Tibial nerve (tissue), 4 donors: ENCODE measurements at regions not wholly inside any gene's neighbourhood (a gene's known extent, or its start where the extent isn't known, plus 50 kb on each side); places are given as distances from the start of the nearest gene placed in this dataset.

Experiments used
- DNase-seq, 2 donors: peaks; one replicate each; pipeline ENCODE4 v3.0.0-alpha.2; 2019; ENCODE audit warnings: low spot score in 2 of 2
- H3K27ac ChIP-seq, 4 donors: fragments of 200-600 bp; sonication (generic) in 3 of 4; one replicate each; pipeline ENCODE4 v1.5.1; 2017 to 2019; ENCODE audit warnings: mild to moderate bottlenecking in 1 of 4
- H3K27me3 ChIP-seq, 2 donors: fragments of 200-600 bp; sonication (generic) in 1 of 2; one replicate each; pipeline versions ENCODE4 v1.5.1 to v1.6.0; 2017 to 2019
- H3K36me3 ChIP-seq, 3 donors: fragments of 200-600 bp; sonication (generic); one replicate each; pipeline ENCODE4 v1.5.1; 2018 to 2019
- H3K4me1 ChIP-seq, 4 donors: fragments of 200-600 bp; sonication (generic) in 3 of 4; one replicate each; pipeline ENCODE4 v1.5.1; 2017 to 2019
- H3K4me3 ChIP-seq, 4 donors: fragments of 200-600 bp; sonication (generic) in 3 of 4; one replicate each; pipeline ENCODE4 v1.5.1; 2017 to 2019; ENCODE audit warnings: mild to moderate bottlenecking in 1 of 4, moderate library complexity in 1 of 4
- H3K9me3 ChIP-seq, 4 donors: fragments of 200-600 bp; sonication (generic) in 3 of 4; one replicate each; pipeline ENCODE4 v1.5.1; 2017 to 2019
- CTCF ChIP-seq, 5 experiments: fragments of 200-600 bp in 3 of 5; fragments of 450-650 bp in 2 of 5; sonication (generic) in 3 of 5; IDR thresholded peaks; one replicate each; pipeline ENCODE4 v1.5.1; 2016 to 2019; ENCODE audit warnings: antibody characterized with exemption in 5 of 5, mild to moderate bottlenecking in 3 of 5, moderate library complexity in 2 of 5
- EP300 ChIP-seq, 2 donors: sonication (generic); formaldehyde crosslinking; IDR thresholded peaks; one replicate each; pipeline ENCODE4 v1.6.1; 2017; ENCODE audit warnings: antibody characterized with exemption in 2 of 2, mild to moderate bottlenecking in 1 of 2
- POLR2A ChIP-seq, 2 donors: fragments of 450-650 bp; IDR thresholded peaks; one replicate each; pipeline ENCODE4 v1.6.1; 2017; ENCODE audit warnings: antibody characterized with exemption in 2 of 2, mild to moderate bottlenecking in 2 of 2, moderate library complexity in 2 of 2
- WGBS, 2 donors: methylation state at CpG; one replicate each; pipeline ENCODE4 v1.1.5; 2018; 5-methylcytosine and 5-hydroxymethylcytosine counted together

GRCh38 chr6:139994998-139995397 is 620.5 kb upstream of the CITED2 start:
- H3K36me3 ChIP-seq: no peaks in the 10 kb centered on the region
- no peaks in the 10 kb centered on the region for H3K27me3 ChIP-seq
- no peak for DNase-seq
- H3K27ac ChIP-seq: no peak overlapping the region
- peaks cover 0 to 3% (median 0%) of the 10 kb centered on the region in 4 donors for H3K9me3 ChIP-seq
- no peak overlapping the region for H3K4me3 ChIP-seq
- TF ChIP-seq EP300 (IDR thresholded peaks at IDR 0.05) (no peak), CTCF (IDR thresholded peaks at IDR 0.05) (no peak), POLR2A (IDR thresholded peaks at IDR 0.05) (no peak)
- H3K4me1 ChIP-seq: peaks cover 0 to 10% (median 0%) of the 10 kb centered on the region in 4 donors

GRCh38 chr6:139990856-139991465 is 616.5 kb upstream of the CITED2 start:
- no peak overlapping the region for H3K4me3 ChIP-seq
- 37 to 40% methylated on average over 8 of the region's 8 CpGs for WGBS, 2 donors

GRCh38 chr6:139990026-139990686 is 615.7 kb upstream of the CITED2 start:
- whole genome bisulfite sequencing, 2 donors: 59 to 74% methylated on average over 4 of the region's 4 CpGs

More at GRCh38 chr6:139990856-139991465, 616.5 kb upstream of the CITED2 start:
- DNase-seq: no peak
- peak in 1 of 2 donors; percentile 68 for TF ChIP-seq EP300 (IDR thresholded peaks at IDR 0.05)
- TF ChIP-seq CTCF (IDR thresholded peaks at IDR 0.05): no peak
- no peak for TF ChIP-seq POLR2A (IDR thresholded peaks at IDR 0.05)
- no peaks in the 10 kb centered on the region for H3K27me3 ChIP-seq
- H3K9me3 ChIP-seq: no peaks in the 10 kb centered on the region
- peaks cover 0 to 10% (median 0%) of the 10 kb centered on the region in 4 donors for H3K4me1 ChIP-seq
- H3K36me3 ChIP-seq: no peaks in the 10 kb centered on the region
- H3K27ac ChIP-seq: peak overlapping the region in 2 of 4 donors; percentile 55 to 62

GRCh38 chr6:139988685-139989084 is 614.2 kb upstream of the CITED2 start:
- no peak for DNase-seq
- no peaks in the 10 kb centered on the region for H3K36me3 ChIP-seq
- H3K27ac ChIP-seq: no peak overlapping the region
- peaks cover 0 to 14% (median 2%) of the 10 kb centered on the region in 4 donors for H3K4me1 ChIP-seq
- H3K9me3 ChIP-seq: no peaks in the 10 kb centered on the region
- no peaks in the 10 kb centered on the region for H3K27me3 ChIP-seq
- TF ChIP-seq CTCF (IDR thresholded peaks at IDR 0.05): no peak
- TF ChIP-seq POLR2A (IDR thresholded peaks at IDR 0.05): no peak
- TF ChIP-seq EP300 (IDR thresholded peaks at IDR 0.05): no peak
- H3K4me3 ChIP-seq: no peak overlapping the region

More at GRCh38 chr6:139990026-139990686, 615.7 kb upstream of the CITED2 start:
- Histone ChIP-seq H3K27ac (peak overlapping the region in 1 of 4 donors; percentile 55), H3K4me1 (peaks cover 0 to 10% (median 0%) of the 10 kb centered on the region in 4 donors), H3K4me3 (no peak overlapping the region), H3K9me3 (no peaks in the 10 kb centered on the region), H3K36me3 (no peaks in the 10 kb centered on the region), H3K27me3 (no peaks in the 10 kb centered on the region)
- TF ChIP-seq EP300 (IDR thresholded peaks at IDR 0.05): peak in 1 of 2 donors; percentile 53
- TF ChIP-seq POLR2A (IDR thresholded peaks at IDR 0.05): no peak
- no peak for TF ChIP-seq CTCF (IDR thresholded peaks at IDR 0.05)
- DNase-seq: no peak

GRCh38 chr6:139987091-139987490 is 612.6 kb upstream of the CITED2 start:
- H3K36me3 ChIP-seq: no peaks in the 10 kb centered on the region
- no peaks in the 10 kb centered on the region for H3K9me3 ChIP-seq
- TF ChIP-seq EP300 (IDR thresholded peaks at IDR 0.05) (no peak), CTCF (IDR thresholded peaks at IDR 0.05) (no peak), POLR2A (IDR thresholded peaks at IDR 0.05) (no peak)

More at GRCh38 chr6:139987091-139987490, 612.6 kb upstream of the CITED2 start:
- peaks cover 0 to 30% (median 11%) of the 10 kb centered on the region in 4 donors for H3K4me1 ChIP-seq
- DNase-seq: no peak
- no peaks in the 10 kb centered on the region for H3K27me3 ChIP-seq
- H3K27ac ChIP-seq: no peak overlapping the region
- H3K4me3 ChIP-seq: no peak overlapping the region
